K562 (cell line): ENCODE measurements at regions not wholly inside any gene's neighbourhood (a gene's known extent, or its start where the extent isn't known, plus 50 kb on each side); places are given as distances from the start of the nearest gene placed in this dataset.

Experiments used
- CHD1 ChIP-seq: fragments of 200-600 bp; sonication (generic); IDR thresholded peaks from one replicate; pipeline ENCODE4 v1.6.1; 2012; ENCODE audit warnings: mild to moderate bottlenecking, moderate library complexity, low read length, inconsistent platforms
- CHD7 ChIP-seq: fragments of 200-600 bp; sonication (generic); IDR thresholded peaks from one replicate; pipeline ENCODE4 v1.6.1; 2012; ENCODE audit warnings: mild to moderate bottlenecking, low read depth, low read length, inconsistent platforms
- CTBP1 ChIP-seq: fragments of 450-650 bp; IDR thresholded peaks from 2 replicates; pipeline ENCODE4 v1.6.1; 2016; ENCODE audit warnings: borderline replicate concordance
- ELF1 ChIP-seq: fragments of 200-800 bp; sonication (Bioruptor generic); IDR thresholded peaks from 2 replicates; pipeline ENCODE4 v1.6.1; 2016; ENCODE audit warnings: missing genetic modification characterization, missing compliant biosample characterization
- GTF2A2 ChIP-seq: IDR thresholded peaks from 2 replicates; pipeline ENCODE4 v1.6.1; 2016; ENCODE audit warnings: mild to moderate bottlenecking, missing genetic modification characterization, missing compliant biosample characterization
- HOXB6 ChIP-seq: fragments of 250-450 bp; sonication (Bioruptor Pico); IDR thresholded peaks from 2 replicates; pipeline ENCODE4 v1.5.1; 2022; ENCODE audit warnings: mild to moderate bottlenecking, borderline replicate concordance
- MECOM ChIP-seq: fragments of 250-450 bp; sonication (Bioruptor Pico); IDR thresholded peaks from 2 replicates; pipeline ENCODE4 v1.8.0; 2022; ENCODE audit warnings: inconsistent platforms
- PHF8 ChIP-seq: fragments of 200-600 bp; sonication (generic); IDR thresholded peaks from 2 replicates; pipeline ENCODE4 v1.6.1; 2012; ENCODE audit warnings: mixed run types, mild to moderate bottlenecking, inconsistent platforms, low read length, moderate library complexity, borderline replicate concordance
- PTTG1 ChIP-seq: fragments of 450-650 bp; IDR thresholded peaks from 2 replicates; pipeline ENCODE4 v1.6.1; 2016; ENCODE audit warnings: low read depth, mild to moderate bottlenecking, missing genetic modification characterization, missing compliant biosample characterization
- SRF ChIP-seq, 2 experiments: fragments of 250-450, 450-650 bp in 1 of 2; sonication (Bioruptor Pico) in 1 of 2; sonication (generic) in 1 of 2; formaldehyde crosslinking; IDR thresholded peaks; 2 replicates each; pipeline versions ENCODE4 v1.5.0 to v1.5.1; 2020 to 2022; ENCODE audit warnings: mild to moderate bottlenecking in 1 of 2, missing genetic modification reagents in 1 of 2
- TF ChIP-seq, protein P1 (sequence below): sonication (generic); formaldehyde crosslinking; IDR thresholded peaks from 2 replicates; pipeline ENCODE4 v1.4.0; 2020; ENCODE audit warnings: mild to moderate bottlenecking, missing genetic modification reagents
- TF ChIP-seq, protein P2 (sequence below): fragments of 250-450 bp; sonication (Bioruptor Pico); IDR thresholded peaks from 2 replicates; pipeline ENCODE4 v1.5.0; 2022; ENCODE audit warnings: mild to moderate bottlenecking

- TF ChIP-seq ELF1 = no peak
- no peak for TF ChIP-seq GTF2A2 (tag)
- no peak for TF ChIP-seq CHD1
- TF ChIP-seq, protein P1, sequence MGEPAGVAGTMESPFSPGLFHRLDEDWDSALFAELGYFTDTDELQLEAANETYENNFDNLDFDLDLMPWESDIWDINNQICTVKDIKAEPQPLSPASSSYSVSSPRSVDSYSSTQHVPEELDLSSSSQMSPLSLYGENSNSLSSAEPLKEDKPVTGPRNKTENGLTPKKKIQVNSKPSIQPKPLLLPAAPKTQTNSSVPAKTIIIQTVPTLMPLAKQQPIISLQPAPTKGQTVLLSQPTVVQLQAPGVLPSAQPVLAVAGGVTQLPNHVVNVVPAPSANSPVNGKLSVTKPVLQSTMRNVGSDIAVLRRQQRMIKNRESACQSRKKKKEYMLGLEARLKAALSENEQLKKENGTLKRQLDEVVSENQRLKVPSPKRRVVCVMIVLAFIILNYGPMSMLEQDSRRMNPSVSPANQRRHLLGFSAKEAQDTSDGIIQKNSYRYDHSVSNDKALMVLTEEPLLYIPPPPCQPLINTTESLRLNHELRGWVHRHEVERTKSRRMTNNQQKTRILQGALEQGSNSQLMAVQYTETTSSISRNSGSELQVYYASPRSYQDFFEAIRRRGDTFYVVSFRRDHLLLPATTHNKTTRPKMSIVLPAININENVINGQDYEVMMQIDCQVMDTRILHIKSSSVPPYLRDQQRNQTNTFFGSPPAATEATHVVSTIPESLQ (CRISPR knock-in tag) = no peak
- TF ChIP-seq CTBP1 = peak; percentile 73; the same call in 1 of the 2 replicates
- 0 out of 2 replicates have a peak, but pooled peaks have one; percentile 26 for TF ChIP-seq MECOM (CRISPR knock-in tag)
- no peak for TF ChIP-seq PTTG1 (tag)
- TF ChIP-seq, protein P2, sequence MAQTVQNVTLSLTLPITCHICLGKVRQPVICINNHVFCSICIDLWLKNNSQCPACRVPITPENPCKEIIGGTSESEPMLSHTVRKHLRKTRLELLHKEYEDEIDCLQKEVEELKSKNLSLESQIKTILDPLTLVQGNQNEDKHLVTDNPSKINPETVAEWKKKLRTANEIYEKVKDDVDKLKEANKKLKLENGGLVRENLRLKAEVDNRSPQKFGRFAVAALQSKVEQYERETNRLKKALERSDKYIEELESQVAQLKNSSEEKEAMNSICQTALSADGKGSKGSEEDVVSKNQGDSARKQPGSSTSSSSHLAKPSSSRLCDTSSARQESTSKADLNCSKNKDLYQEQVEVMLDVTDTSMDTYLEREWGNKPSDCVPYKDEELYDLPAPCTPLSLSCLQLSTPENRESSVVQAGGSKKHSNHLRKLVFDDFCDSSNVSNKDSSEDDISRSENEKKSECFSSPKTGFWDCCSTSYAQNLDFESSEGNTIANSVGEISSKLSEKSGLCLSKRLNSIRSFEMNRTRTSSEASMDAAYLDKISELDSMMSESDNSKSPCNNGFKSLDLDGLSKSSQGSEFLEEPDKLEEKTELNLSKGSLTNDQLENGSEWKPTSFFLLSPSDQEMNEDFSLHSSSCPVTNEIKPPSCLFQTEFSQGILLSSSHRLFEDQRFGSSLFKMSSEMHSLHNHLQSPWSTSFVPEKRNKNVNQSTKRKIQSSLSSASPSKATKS (CRISPR knock-in tag) = no peak
- no peak for TF ChIP-seq PHF8
- TF ChIP-seq HOXB6 (CRISPR knock-in tag) = no peak
- no peak for TF ChIP-seq CHD7
- TF ChIP-seq SRF (CRISPR knock-in tag; IDR thresholded peaks at IDR 0.05) = no peak
Measured at GRCh38 chr6:10098756-10099528, 315.9 kb downstream of the TFAP2A start (continued).
